Right lobe of liver (tissue), 4 donors: ENCODE measurements at regions not wholly inside any gene's neighbourhood (a gene's known extent, or its start where the extent isn't known, plus 50 kb on each side); places are given as distances from the start of the nearest gene placed in this dataset.

ENCODE experiments used
- POLR2A ChIP-seq: fragments of 450-650 bp; IDR thresholded peaks from one replicate; pipeline ENCODE4 v1.6.1; 2017; ENCODE audit warnings: antibody characterized with exemption, mild to moderate bottlenecking
- TF ChIP-seq, protein P1 (sequence below), 4 donors: fragments of 200-600 bp in 3 of 4; fragments of 450-650 bp in 1 of 4; IDR thresholded peaks; one replicate each; pipeline versions ENCODE4 v1.5.1 to v1.8.0; 2016 to 2022; ENCODE audit warnings: antibody characterized with exemption in 4 of 4, mild to moderate bottlenecking in 2 of 4
- donor health status: DM: no; HTN: no; CAD: no.
- donor health status: DM: no; HTN: no; CAD: no.
- donor health status: DM: no; HTN: yes; CAD: no.

DNA sequence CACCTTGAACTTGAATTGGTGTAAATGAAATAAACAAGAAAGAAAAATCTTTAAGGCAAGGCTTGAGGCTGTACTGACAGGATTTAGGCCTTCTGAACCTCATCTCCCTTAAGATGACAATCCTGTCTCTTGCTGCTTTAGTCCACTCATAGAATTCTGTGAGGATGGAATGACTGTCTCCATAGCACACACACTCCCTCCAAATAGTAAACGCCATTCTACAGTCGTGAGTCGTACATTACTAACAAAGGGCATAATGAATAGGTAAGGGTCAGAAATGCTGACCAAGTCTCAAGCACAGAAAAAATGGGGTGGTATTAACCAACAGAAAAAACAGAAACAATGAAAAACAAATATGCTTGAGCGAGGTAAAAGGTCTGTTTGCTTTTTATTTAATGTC, 71.8 kb upstream of the SIMC1 start:
- no peak for TF ChIP-seq POLR2A
- TF ChIP-seq, protein P1, sequence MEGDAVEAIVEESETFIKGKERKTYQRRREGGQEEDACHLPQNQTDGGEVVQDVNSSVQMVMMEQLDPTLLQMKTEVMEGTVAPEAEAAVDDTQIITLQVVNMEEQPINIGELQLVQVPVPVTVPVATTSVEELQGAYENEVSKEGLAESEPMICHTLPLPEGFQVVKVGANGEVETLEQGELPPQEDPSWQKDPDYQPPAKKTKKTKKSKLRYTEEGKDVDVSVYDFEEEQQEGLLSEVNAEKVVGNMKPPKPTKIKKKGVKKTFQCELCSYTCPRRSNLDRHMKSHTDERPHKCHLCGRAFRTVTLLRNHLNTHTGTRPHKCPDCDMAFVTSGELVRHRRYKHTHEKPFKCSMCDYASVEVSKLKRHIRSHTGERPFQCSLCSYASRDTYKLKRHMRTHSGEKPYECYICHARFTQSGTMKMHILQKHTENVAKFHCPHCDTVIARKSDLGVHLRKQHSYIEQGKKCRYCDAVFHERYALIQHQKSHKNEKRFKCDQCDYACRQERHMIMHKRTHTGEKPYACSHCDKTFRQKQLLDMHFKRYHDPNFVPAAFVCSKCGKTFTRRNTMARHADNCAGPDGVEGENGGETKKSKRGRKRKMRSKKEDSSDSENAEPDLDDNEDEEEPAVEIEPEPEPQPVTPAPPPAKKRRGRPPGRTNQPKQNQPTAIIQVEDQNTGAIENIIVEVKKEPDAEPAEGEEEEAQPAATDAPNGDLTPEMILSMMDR (IDR thresholded peaks at IDR 0.05) = no peak
